ENCODE measurements at regions not wholly inside any gene's neighbourhood (a gene's known extent, or its start where the extent isn't known, plus 50 kb on each side); places are given as distances from the start of the nearest gene placed in this dataset.

DNA sequence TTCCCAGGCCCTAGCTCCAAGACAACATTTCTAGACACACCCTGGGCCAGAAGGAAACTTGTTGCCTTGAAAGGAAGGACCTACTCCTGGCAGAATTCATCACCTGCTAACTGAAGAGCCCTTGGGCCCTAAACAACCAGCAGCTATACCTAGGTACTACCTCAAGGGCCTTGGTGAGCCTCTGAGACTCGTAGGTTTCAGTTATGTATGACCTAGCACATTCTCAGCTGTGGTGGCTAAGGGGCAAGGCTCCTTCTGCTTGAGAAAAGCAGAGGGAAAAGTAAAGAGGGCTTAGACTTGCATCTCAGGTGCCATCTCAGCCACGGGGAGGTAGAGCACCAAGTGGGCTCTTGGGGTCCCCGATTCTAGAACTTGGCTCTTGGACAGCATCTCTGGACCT lies 132.3 kb upstream of the NHSL1 start:
- no peaks in the 10 kb centered on the region for H3K4me1 ChIP-seq (replicated peaks)
- no peaks in the 10 kb centered on the region for H3K27me3 ChIP-seq (replicated peaks; ENCODE audit: insufficient read depth)
- 96% methylated on average over 3 of the region's 3 CpGs for WGBS
- no peak for DNase-seq (ENCODE audit: low spot score)
- no peak overlapping the region for H3K4me3 ChIP-seq
- intact Hi-C loops (cut with DNase I) = no loop called here
- no peak for TF ChIP-seq POLR2A (IDR thresholded peaks at IDR 0.05)
- H3K9me3 ChIP-seq = no peaks in the 10 kb centered on the region
- H3K27ac ChIP-seq = no peak overlapping the region
- H3K36me3 ChIP-seq = no peaks in the 10 kb centered on the region

DNA sequence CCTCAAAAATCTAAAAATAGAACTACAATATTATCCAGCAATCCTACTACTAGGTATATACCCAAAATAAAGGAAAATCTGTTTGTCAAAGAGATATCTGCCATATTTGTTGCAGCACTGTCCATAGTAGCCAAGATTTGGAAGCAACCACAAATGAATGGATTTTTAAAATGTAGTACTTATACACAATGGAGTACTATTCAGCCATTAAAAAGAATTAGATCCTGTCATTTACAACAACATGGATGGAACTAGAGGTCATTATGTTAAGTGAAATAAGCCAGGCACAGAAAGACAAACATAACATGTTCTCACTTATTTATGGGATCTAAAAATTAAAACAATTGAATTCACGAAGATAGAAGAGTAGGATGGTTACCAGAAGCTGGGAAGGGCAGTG lies 135.7 kb upstream of the CCDC28A start:
- intact Hi-C loops (cut with DNase I) = no loop called here
- H3K27me3 ChIP-seq (replicated peaks; ENCODE audit: insufficient read depth) = no peaks in the 10 kb centered on the region
- H3K9me3 ChIP-seq = no peaks in the 10 kb centered on the region
- H3K27ac ChIP-seq = no peak overlapping the region
- no peaks in the 10 kb centered on the region for H3K4me1 ChIP-seq (replicated peaks)
- no peak overlapping the region for H3K4me3 ChIP-seq
- DNase-seq (ENCODE audit: low spot score) = no peak
- TF ChIP-seq POLR2AphosphoS5 (IDR thresholded peaks at IDR 0.05) (no peak), POLR2A (IDR thresholded peaks at IDR 0.05) (no peak)
- TF ChIP-seq, protein P1, sequence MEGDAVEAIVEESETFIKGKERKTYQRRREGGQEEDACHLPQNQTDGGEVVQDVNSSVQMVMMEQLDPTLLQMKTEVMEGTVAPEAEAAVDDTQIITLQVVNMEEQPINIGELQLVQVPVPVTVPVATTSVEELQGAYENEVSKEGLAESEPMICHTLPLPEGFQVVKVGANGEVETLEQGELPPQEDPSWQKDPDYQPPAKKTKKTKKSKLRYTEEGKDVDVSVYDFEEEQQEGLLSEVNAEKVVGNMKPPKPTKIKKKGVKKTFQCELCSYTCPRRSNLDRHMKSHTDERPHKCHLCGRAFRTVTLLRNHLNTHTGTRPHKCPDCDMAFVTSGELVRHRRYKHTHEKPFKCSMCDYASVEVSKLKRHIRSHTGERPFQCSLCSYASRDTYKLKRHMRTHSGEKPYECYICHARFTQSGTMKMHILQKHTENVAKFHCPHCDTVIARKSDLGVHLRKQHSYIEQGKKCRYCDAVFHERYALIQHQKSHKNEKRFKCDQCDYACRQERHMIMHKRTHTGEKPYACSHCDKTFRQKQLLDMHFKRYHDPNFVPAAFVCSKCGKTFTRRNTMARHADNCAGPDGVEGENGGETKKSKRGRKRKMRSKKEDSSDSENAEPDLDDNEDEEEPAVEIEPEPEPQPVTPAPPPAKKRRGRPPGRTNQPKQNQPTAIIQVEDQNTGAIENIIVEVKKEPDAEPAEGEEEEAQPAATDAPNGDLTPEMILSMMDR (IDR thresholded peaks at IDR 0.05) = no peak
- H3K36me3 ChIP-seq = no peaks in the 10 kb centered on the region
- WGBS = 94% methylated on average over 1 of the region's 1 CpG

DNA sequence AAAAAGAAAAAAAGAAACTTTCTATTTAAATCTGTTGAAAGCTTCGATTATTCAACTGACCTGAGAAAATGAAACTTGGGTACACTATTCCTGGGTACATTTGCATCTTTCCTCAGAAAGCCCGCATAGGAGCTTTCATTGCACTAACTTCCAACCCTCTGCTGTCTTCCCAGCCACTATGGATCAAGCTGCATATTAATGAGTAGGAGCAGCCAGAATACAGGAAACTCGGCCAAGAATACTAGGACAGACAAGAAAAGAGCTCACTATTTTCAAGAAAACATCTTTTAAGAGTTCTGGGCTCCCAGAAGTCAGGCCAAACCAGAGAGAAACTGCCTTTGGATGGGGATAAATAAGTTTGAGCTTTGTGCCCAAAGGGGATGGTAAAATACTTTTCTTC lies 135.0 kb upstream of the CCDC28A start:
- Histone ChIP-seq H3K27ac (no peak overlapping the region), H3K4me3 (no peak overlapping the region), H3K9me3 (no peaks in the 10 kb centered on the region), H3K4me1 (replicated peaks) (no peaks in the 10 kb centered on the region), H3K27me3 (replicated peaks; ENCODE audit: insufficient read depth) (no peaks in the 10 kb centered on the region), H3K36me3 (no peaks in the 10 kb centered on the region)
- DNase-seq (ENCODE audit: low spot score) = no peak
- intact Hi-C loops (cut with DNase I) = no loop called here
- WGBS = 48% methylated on average over 3 of the region's 3 CpGs
- TF ChIP-seq POLR2A (IDR thresholded peaks at IDR 0.05) = no peak
- no peak for TF ChIP-seq POLR2AphosphoS5 (IDR thresholded peaks at IDR 0.05)
- TF ChIP-seq, protein P1 (IDR thresholded peaks at IDR 0.05) = no peak

DNA sequence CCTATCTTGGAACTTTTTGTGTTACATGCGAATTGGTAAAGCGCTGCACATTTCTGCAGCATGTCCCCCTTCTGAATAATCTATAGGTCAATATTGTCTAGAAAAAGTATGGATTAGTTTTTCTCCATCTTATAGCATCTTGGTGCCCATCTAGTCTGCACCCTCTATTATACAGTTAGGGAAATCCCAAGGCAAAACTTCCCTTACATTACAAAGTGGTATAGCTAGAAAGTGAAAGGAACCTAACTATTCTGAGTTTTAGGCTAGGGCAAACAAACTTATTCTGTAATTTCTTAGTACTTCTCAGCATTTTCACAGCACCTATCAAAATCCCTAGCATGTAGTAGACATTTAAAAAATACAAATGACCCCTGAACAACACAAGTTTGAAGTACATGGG lies 133.5 kb upstream of the CCDC28A start:
- H3K27ac ChIP-seq = no peak overlapping the region
- 100% methylated on average over 2 of the region's 2 CpGs for WGBS
- TF ChIP-seq, protein P1 (IDR thresholded peaks at IDR 0.05) = no peak
- TF ChIP-seq POLR2AphosphoS5 (IDR thresholded peaks at IDR 0.05) = no peak
- intact Hi-C loops (cut with DNase I) = no loop called here
- H3K36me3 ChIP-seq = no peaks in the 10 kb centered on the region
- no peaks in the 10 kb centered on the region for H3K27me3 ChIP-seq (replicated peaks; ENCODE audit: insufficient read depth)
- no peak for DNase-seq (ENCODE audit: low spot score)
- no peaks in the 10 kb centered on the region for H3K4me1 ChIP-seq (replicated peaks)
- no peaks in the 10 kb centered on the region for H3K9me3 ChIP-seq
- no peak overlapping the region for H3K4me3 ChIP-seq

DNA sequence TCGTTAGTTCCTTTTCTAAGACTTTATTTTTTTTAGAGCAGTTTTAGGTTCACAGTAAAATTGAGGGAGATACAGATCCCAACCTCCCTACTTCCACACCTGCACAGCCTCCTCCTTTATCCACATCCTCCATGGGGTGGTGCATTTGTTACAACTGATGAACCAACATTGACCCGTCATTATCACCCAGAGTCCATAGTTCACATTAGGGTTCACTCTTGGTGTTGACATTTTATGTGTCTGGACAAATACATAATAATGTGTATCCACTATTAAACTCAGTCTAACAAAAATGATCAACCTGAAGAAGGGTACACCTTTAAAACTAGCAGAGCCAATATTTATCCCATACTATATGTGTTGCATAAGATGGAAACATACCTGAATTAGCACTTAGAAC lies 130.4 kb upstream of the CCDC28A start:
- no peaks in the 10 kb centered on the region for H3K27me3 ChIP-seq (replicated peaks; ENCODE audit: insufficient read depth)
- no peak overlapping the region for H3K4me3 ChIP-seq
- no peaks in the 10 kb centered on the region for H3K36me3 ChIP-seq
- H3K4me1 ChIP-seq (replicated peaks) = no peaks in the 10 kb centered on the region
- WGBS = 87% methylated on average over 2 of the region's 2 CpGs
- no peak for DNase-seq (ENCODE audit: low spot score)
- H3K27ac ChIP-seq = no peak overlapping the region
- H3K9me3 ChIP-seq = no peaks in the 10 kb centered on the region
- TF ChIP-seq, protein P1 (IDR thresholded peaks at IDR 0.05) = no peak
- TF ChIP-seq POLR2AphosphoS5 (IDR thresholded peaks at IDR 0.05) = no peak
- intact Hi-C loops (cut with DNase I) = no loop called here
